ENCODE measurements at regions not wholly inside any gene's neighbourhood (a gene's known extent, or its start where the extent isn't known, plus 50 kb on each side); places are given as distances from the start of the nearest gene placed in this dataset.

DNA sequence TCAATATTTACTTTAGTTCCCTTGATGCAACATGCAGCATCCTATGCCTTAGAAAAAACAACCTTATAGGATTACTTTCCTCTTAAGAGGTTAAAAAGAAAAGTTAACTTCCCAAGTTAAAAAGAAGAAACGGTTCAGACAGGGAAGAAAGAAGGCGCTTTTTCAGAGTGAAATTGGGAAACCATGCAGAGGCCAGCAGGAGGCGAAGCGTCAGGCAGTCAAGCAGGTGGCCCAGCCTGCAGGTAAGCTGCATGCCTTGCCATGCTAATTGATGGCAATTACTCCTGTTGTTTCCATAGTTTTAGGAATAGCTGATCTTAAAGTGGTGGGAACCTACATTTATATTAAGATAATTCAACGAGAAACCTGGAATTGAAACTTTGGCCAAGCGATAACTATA, 302.6 kb upstream of the SP4 start:
- intact Hi-C loops (cut with micrococcal nuclease) (no loop called here), dilution Hi-C loops (cut with HindIII; ENCODE audit: low sequenced_read_pairs, unreplicated experiment) (no loop called here)

More for the DNA sequence above, 302.6 kb upstream of the SP4 start:
- Histone ChIP-seq H3K36me3 (ENCODE audit: control insufficient read depth, insufficient read depth, low read length) (no peaks in the 10 kb centered on the region), H3K56ac (ENCODE audit: extremely low read depth, insufficient read depth, low read length) (no peak overlapping the region), H2AK5ac (ENCODE audit: low read depth, low read length) (no peak overlapping the region), H3K4me3 (ENCODE audit: insufficient read depth, low read depth, low read length) (no peak overlapping the region), H2AK9ac (replicated peaks; ENCODE audit: low read depth, low read length, poor library complexity) (no peak overlapping the region), H3K9me3 (ENCODE audit: control insufficient read depth, insufficient read depth, low read length) (peaks cover 11% of the 10 kb centered on the region), H3K23ac (ENCODE audit: low read depth, low read length) (no peak overlapping the region), H3K14ac (replicated peaks; ENCODE audit: low read depth, low read length) (no peak overlapping the region), H4K5ac (ENCODE audit: low read depth, low read length) (no peak overlapping the region), H4K20me1 (ENCODE audit: insufficient read depth, low read length) (no peaks in the 10 kb centered on the region), H2BK5ac (ENCODE audit: low read depth, low read length, poor library complexity, severe bottlenecking) (no peak overlapping the region), H3K9ac (ENCODE audit: low read depth, low read length) (no peak overlapping the region), H4K8ac (ENCODE audit: low read depth in 2 of 2, low read length in 2 of 2) (no peak overlapping the region), H3K18ac (ENCODE audit: low read depth, low read length) (no peak overlapping the region), H3K27me3 (ENCODE audit: control insufficient read depth, insufficient read depth, low read length) (no peaks in the 10 kb centered on the region), H2BK15ac (ENCODE audit: low read depth, low read length) (no peak overlapping the region), H3K27ac (ENCODE audit: insufficient read depth, low read length) (no peak overlapping the region), H3K4ac (ENCODE audit: low read depth, low read length) (no peak overlapping the region), H3K79me1 (ENCODE audit: low read depth in 1 of 2, low read length in 2 of 2) (no peaks in the 10 kb centered on the region), H3K9me1 (ENCODE audit: insufficient read depth, low read length) (no peaks in the 10 kb centered on the region), H2AFZ (replicated peaks; ENCODE audit: low read length, poor library complexity) (no peak overlapping the region), H3K4me1 (ENCODE audit: control insufficient read depth, insufficient read depth, low read length) (no peaks in the 10 kb centered on the region), H4K91ac (ENCODE audit: insufficient read depth, low read depth, low read length) (no peak overlapping the region), H2BK20ac (ENCODE audit: low read depth, low read length) (no peak overlapping the region), H3K4me2 (ENCODE audit: low read depth, low read length) (no peak overlapping the region), H2BK120ac (ENCODE audit: low read depth, low read length) (no peak overlapping the region)
- WGBS, 2 experiments (ENCODE audit: extremely low coverage in 2 of 2, insufficient read length in 1 of 2): no CpG with 5 or more reads among the region's 6 CpGs
- CTCF ChIA-PET: no interaction called here
- POLR2A ChIA-PET (ENCODE audit: unreplicated experiment): no interaction called here
- in situ Hi-C loops (cut with MboI; ENCODE audit: low sequenced_read_pairs): no loop called here
- DNase-seq (no peak), ATAC-seq (ENCODE audit: low read depth) (no peak)
- TF ChIP-seq MAZ (IDR thresholded peaks at IDR 0.05; ENCODE audit: borderline replicate concordance, low read depth, low read length) (no peak), BHLHE40 (IDR thresholded peaks at IDR 0.05; ENCODE audit: low read depth, low read length) (no peak), FOS (IDR thresholded peaks at IDR 0.05; ENCODE audit: low read depth, low read length) (no peak), POLR2A (IDR thresholded peaks at IDR 0.05; ENCODE audit: low read depth, low read length) (no peak), MXI1 (IDR thresholded peaks at IDR 0.05; ENCODE audit: borderline replicate concordance, low read depth, low read length) (no peak), CEBPB (IDR thresholded peaks at IDR 0.05; ENCODE audit: low read depth, low read length) (no peak)
- TF ChIP-seq, protein P1, sequence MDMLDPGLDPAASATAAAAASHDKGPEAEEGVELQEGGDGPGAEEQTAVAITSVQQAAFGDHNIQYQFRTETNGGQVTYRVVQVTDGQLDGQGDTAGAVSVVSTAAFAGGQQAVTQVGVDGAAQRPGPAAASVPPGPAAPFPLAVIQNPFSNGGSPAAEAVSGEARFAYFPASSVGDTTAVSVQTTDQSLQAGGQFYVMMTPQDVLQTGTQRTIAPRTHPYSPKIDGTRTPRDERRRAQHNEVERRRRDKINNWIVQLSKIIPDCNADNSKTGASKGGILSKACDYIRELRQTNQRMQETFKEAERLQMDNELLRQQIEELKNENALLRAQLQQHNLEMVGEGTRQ (IDR thresholded peaks at IDR 0.05; ENCODE audit: low read depth, low read length): no peak
- TF ChIP-seq, protein P2, sequence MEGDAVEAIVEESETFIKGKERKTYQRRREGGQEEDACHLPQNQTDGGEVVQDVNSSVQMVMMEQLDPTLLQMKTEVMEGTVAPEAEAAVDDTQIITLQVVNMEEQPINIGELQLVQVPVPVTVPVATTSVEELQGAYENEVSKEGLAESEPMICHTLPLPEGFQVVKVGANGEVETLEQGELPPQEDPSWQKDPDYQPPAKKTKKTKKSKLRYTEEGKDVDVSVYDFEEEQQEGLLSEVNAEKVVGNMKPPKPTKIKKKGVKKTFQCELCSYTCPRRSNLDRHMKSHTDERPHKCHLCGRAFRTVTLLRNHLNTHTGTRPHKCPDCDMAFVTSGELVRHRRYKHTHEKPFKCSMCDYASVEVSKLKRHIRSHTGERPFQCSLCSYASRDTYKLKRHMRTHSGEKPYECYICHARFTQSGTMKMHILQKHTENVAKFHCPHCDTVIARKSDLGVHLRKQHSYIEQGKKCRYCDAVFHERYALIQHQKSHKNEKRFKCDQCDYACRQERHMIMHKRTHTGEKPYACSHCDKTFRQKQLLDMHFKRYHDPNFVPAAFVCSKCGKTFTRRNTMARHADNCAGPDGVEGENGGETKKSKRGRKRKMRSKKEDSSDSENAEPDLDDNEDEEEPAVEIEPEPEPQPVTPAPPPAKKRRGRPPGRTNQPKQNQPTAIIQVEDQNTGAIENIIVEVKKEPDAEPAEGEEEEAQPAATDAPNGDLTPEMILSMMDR (conservative IDR thresholded peaks at IDR 0.05; ENCODE audit: low read depth, low read length): no peak
- BruUV-seq (replicated peaks): no TSS peak
